Fibroblast of villous mesenchyme (primary cell): ENCODE measurements at regions not wholly inside any gene's neighbourhood (a gene's known extent, or its start where the extent isn't known, plus 50 kb on each side); places are given as distances from the start of the nearest gene placed in this dataset.
"Not testable (repeated sequence)": the region's sequence is repeated elsewhere in the genome, so short reads cannot be mapped to it uniquely, and the experiment has no call there.

ENCODE experiments used
- DNase-seq: peaks from one replicate; pipeline ENCODE4 v3.0.0-alpha.2; 2010; ENCODE audit warnings: low read depth
- H3K4me3 ChIP-seq: 2 replicates; pipeline ENCODE4 v1.5.1; 2011; ENCODE audit warnings: low read depth, mild to moderate bottlenecking, low read length
- CTCF ChIP-seq: IDR thresholded peaks from 2 replicates; pipeline ENCODE4 v1.5.1; 2012; ENCODE audit warnings: low read depth, mild to moderate bottlenecking, low read length; ENCODE audit not compliant: insufficient read depth

GRCh38 chrX:35289952-35290351 lies 347.4 kb downstream of the FAM47B start:
- no peak for DNase-seq
- TF ChIP-seq CTCF, result no peak
- H3K4me3 ChIP-seq, result no peak overlapping the region

- TF ChIP-seq CTCF, result no peak
- DNase-seq, result no peak
- H3K4me3 ChIP-seq, result no peak overlapping the region
These were observed 348.4 kb downstream of the FAM47B start for GRCh38 chrX:35291013-35291412.

GRCh38 chrX:35292522-35292921 lies 349.9 kb downstream of the FAM47B start:
- no peak overlapping the region for H3K4me3 ChIP-seq
- DNase-seq, result no peak
- no peak for TF ChIP-seq CTCF

- not testable (repeated sequence) for H3K4me3 ChIP-seq, DNase-seq
These were observed 362.4 kb downstream of the FAM47B start for GRCh38 chrX:35305037-35305436.

GRCh38 chrX:35339796-35340195 lies 397.2 kb downstream of the FAM47B start:
- DNase-seq, result no peak
- no peak for TF ChIP-seq CTCF
- no peak overlapping the region for H3K4me3 ChIP-seq

GRCh38 chrX:35340465-35340864 lies 397.9 kb downstream of the FAM47B start:
- no peak for TF ChIP-seq CTCF
- no peak for DNase-seq
- H3K4me3 ChIP-seq, result no peak overlapping the region

- no peak for TF ChIP-seq CTCF
- DNase-seq, result no peak
- no peak overlapping the region for H3K4me3 ChIP-seq
These were observed 408.6 kb downstream of the FAM47B start for GRCh38 chrX:35351212-35351611.
